Erythroblast (primary cell): ENCODE measurements at regions not wholly inside any gene's neighbourhood (a gene's known extent, or its start where the extent isn't known, plus 50 kb on each side); places are given as distances from the start of the nearest gene placed in this dataset.

Experiments used
- GATA1 ChIP-seq: IDR thresholded peaks from 2 replicates; pipeline ENCODE4 v1.6.1; 2011; ENCODE audit warnings: low read depth, mild to moderate bottlenecking, control low read depth, low read length, moderate library complexity
- POLR2A ChIP-seq: IDR thresholded peaks from 2 replicates; pipeline ENCODE4 v1.6.1; 2011; ENCODE audit warnings: mild to moderate bottlenecking, low read length

GRCh38 chr2:133819906-133820305, 251.6 kb upstream of the NCKAP5 start:
- TF ChIP-seq POLR2A (no peak), GATA1 (no peak)
